ENCODE measurements at regions not wholly inside any gene's neighbourhood (a gene's known extent, or its start where the extent isn't known, plus 50 kb on each side); places are given as distances from the start of the nearest gene placed in this dataset.
"Not testable (repeated sequence)": the region's sequence is repeated elsewhere in the genome, so short reads cannot be mapped to it uniquely, and the experiment has no call there.

GRCh38 chr22:49704345-49705215 lies 123.1 kb downstream of the BRD1 start:
- H3K27me3 ChIP-seq (ENCODE audit: insufficient read depth, low read length), result peaks cover 12% of the 10 kb centered on the region
- H3K9me3 ChIP-seq (ENCODE audit: low read length), result peaks cover 9% of the 10 kb centered on the region
- no peak overlapping the region for H2AFZ ChIP-seq (ENCODE audit: low read depth, low read length)
- H3K36me3 ChIP-seq (ENCODE audit: insufficient read depth, low read length), result no peaks in the 10 kb centered on the region
- no peak overlapping the region for H3K4me3 ChIP-seq (ENCODE audit: low read length)
- no peaks in the 10 kb centered on the region for H3K4me1 ChIP-seq (ENCODE audit: insufficient read depth, low read length)

GRCh38 chr22:49703990-49704344 lies 123.7 kb downstream of the BRD1 start:
- Histone ChIP-seq H3K4me1 (ENCODE audit: insufficient read depth, low read length) (no peaks in the 10 kb centered on the region), H3K36me3 (ENCODE audit: insufficient read depth, low read length) (no peaks in the 10 kb centered on the region), H3K9me3 (ENCODE audit: low read length) (peaks cover 9% of the 10 kb centered on the region), H2AFZ (ENCODE audit: low read depth, low read length) (no peak overlapping the region), H3K4me3 (ENCODE audit: low read length) (no peak overlapping the region), H3K27me3 (ENCODE audit: insufficient read depth, low read length) (peaks cover 12% of the 10 kb centered on the region)

GRCh38 chr22:49703505-49703904 lies 124.2 kb downstream of the BRD1 start:
- H3K4me3 ChIP-seq (ENCODE audit: low read length), result no peak overlapping the region
- peaks cover 12% of the 10 kb centered on the region for H3K27me3 ChIP-seq (ENCODE audit: insufficient read depth, low read length)
- no peaks in the 10 kb centered on the region for H3K4me1 ChIP-seq (ENCODE audit: insufficient read depth, low read length)
- peaks cover 9% of the 10 kb centered on the region for H3K9me3 ChIP-seq (ENCODE audit: low read length)
- H3K36me3 ChIP-seq (ENCODE audit: insufficient read depth, low read length), result no peaks in the 10 kb centered on the region
- no peak overlapping the region for H2AFZ ChIP-seq (ENCODE audit: low read depth, low read length)

GRCh38 chr22:49702068-49702397 lies 125.6 kb downstream of the BRD1 start:
- H3K27me3 ChIP-seq (ENCODE audit: insufficient read depth, low read length), result peaks cover 12% of the 10 kb centered on the region

GRCh38 chr22:49701380-49702067 lies 126.1 kb downstream of the BRD1 start:
- Histone ChIP-seq H3K36me3 (ENCODE audit: insufficient read depth, low read length) (no peaks in the 10 kb centered on the region), H2AFZ (ENCODE audit: low read depth, low read length) (no peak overlapping the region), H3K4me1 (ENCODE audit: insufficient read depth, low read length) (no peaks in the 10 kb centered on the region), H3K9me3 (ENCODE audit: low read length) (peaks cover 9% of the 10 kb centered on the region), H3K27me3 (ENCODE audit: insufficient read depth, low read length) (peaks cover 12% of the 10 kb centered on the region), H3K4me3 (ENCODE audit: low read length) (no peak overlapping the region)

More at GRCh38 chr22:49702068-49702397, 125.6 kb downstream of the BRD1 start:
- H3K36me3 ChIP-seq (ENCODE audit: insufficient read depth, low read length), result no peaks in the 10 kb centered on the region
- H2AFZ ChIP-seq (ENCODE audit: low read depth, low read length), result no peak overlapping the region
- H3K4me3 ChIP-seq (ENCODE audit: low read length), result no peak overlapping the region
- no peaks in the 10 kb centered on the region for H3K4me1 ChIP-seq (ENCODE audit: insufficient read depth, low read length)
- peaks cover 9% of the 10 kb centered on the region for H3K9me3 ChIP-seq (ENCODE audit: low read length)

GRCh38 chr22:49699928-49700498 lies 127.7 kb downstream of the BRD1 start:
- no peak overlapping the region for H3K4me3 ChIP-seq (ENCODE audit: low read length)
- no peaks in the 10 kb centered on the region for H3K4me1 ChIP-seq (ENCODE audit: insufficient read depth, low read length)
- no peak overlapping the region for H2AFZ ChIP-seq (ENCODE audit: low read depth, low read length)
- H3K9me3 ChIP-seq (ENCODE audit: low read length), result peaks cover 9% of the 10 kb centered on the region
- no peaks in the 10 kb centered on the region for H3K36me3 ChIP-seq (ENCODE audit: insufficient read depth, low read length)
- H3K27me3 ChIP-seq (ENCODE audit: insufficient read depth, low read length), result peaks cover 7% of the 10 kb centered on the region

GRCh38 chr22:49699476-49699875 lies 128.2 kb downstream of the BRD1 start:
- Histone ChIP-seq H2AFZ (ENCODE audit: low read depth, low read length) (no peak overlapping the region), H3K36me3 (ENCODE audit: insufficient read depth, low read length) (no peaks in the 10 kb centered on the region), H3K9me3 (ENCODE audit: low read length) (peaks cover 9% of the 10 kb centered on the region), H3K4me3 (ENCODE audit: low read length) (no peak overlapping the region), H3K27me3 (ENCODE audit: insufficient read depth, low read length) (peaks cover 7% of the 10 kb centered on the region), H3K4me1 (ENCODE audit: insufficient read depth, low read length) (no peaks in the 10 kb centered on the region)

- not testable (repeated sequence) for H3K36me3 ChIP-seq (ENCODE audit: insufficient read depth, low read length); H3K27me3 ChIP-seq (ENCODE audit: insufficient read depth, low read length); H2AFZ ChIP-seq (ENCODE audit: low read depth, low read length); H3K4me3 ChIP-seq (ENCODE audit: low read length); H3K9me3 ChIP-seq (ENCODE audit: low read length); H3K4me1 ChIP-seq (ENCODE audit: insufficient read depth, low read length)
Observed at GRCh38 chr22:49698616-49699015, 129.1 kb downstream of the BRD1 start.

GRCh38 chr22:49697047-49697446 lies 130.6 kb downstream of the BRD1 start:
- Histone ChIP-seq H3K36me3 (ENCODE audit: insufficient read depth, low read length) (no peaks in the 10 kb centered on the region), H2AFZ (ENCODE audit: low read depth, low read length) (no peak overlapping the region), H3K4me3 (ENCODE audit: low read length) (no peak overlapping the region), H3K27me3 (ENCODE audit: insufficient read depth, low read length) (no peaks in the 10 kb centered on the region), H3K4me1 (ENCODE audit: insufficient read depth, low read length) (no peaks in the 10 kb centered on the region), H3K9me3 (ENCODE audit: low read length) (peaks cover 8% of the 10 kb centered on the region)

GRCh38 chr22:49694462-49695260 lies 133.0 kb downstream of the BRD1 start:
- Histone ChIP-seq H3K36me3 (ENCODE audit: insufficient read depth, low read length) (no peaks in the 10 kb centered on the region), H3K4me3 (ENCODE audit: low read length) (no peak overlapping the region), H2AFZ (ENCODE audit: low read depth, low read length) (no peak overlapping the region), H3K9me3 (ENCODE audit: low read length) (peaks cover 4% of the 10 kb centered on the region), H3K4me1 (ENCODE audit: insufficient read depth, low read length) (no peaks in the 10 kb centered on the region), H3K27me3 (ENCODE audit: insufficient read depth, low read length) (peaks cover under 1% of the 10 kb centered on the region)

- Histone ChIP-seq H3K4me3 (ENCODE audit: low read length) (no peak overlapping the region), H3K9me3 (ENCODE audit: low read length) (peaks cover 4% of the 10 kb centered on the region)
Observed at GRCh38 chr22:49693848-49694247, 133.8 kb downstream of the BRD1 start.

GRCh38 chr22:49693416-49693815 lies 134.3 kb downstream of the BRD1 start:
- no peaks in the 10 kb centered on the region for H3K4me1 ChIP-seq (ENCODE audit: insufficient read depth, low read length)
- peaks cover 4% of the 10 kb centered on the region for H3K9me3 ChIP-seq (ENCODE audit: low read length)
- H3K27me3 ChIP-seq (ENCODE audit: insufficient read depth, low read length), result peaks cover 11% of the 10 kb centered on the region

More at GRCh38 chr22:49693848-49694247, 133.8 kb downstream of the BRD1 start:
- H3K27me3 ChIP-seq (ENCODE audit: insufficient read depth, low read length), result peaks cover 8% of the 10 kb centered on the region
- H3K36me3 ChIP-seq (ENCODE audit: insufficient read depth, low read length), result no peaks in the 10 kb centered on the region
- no peak overlapping the region for H2AFZ ChIP-seq (ENCODE audit: low read depth, low read length)
- no peaks in the 10 kb centered on the region for H3K4me1 ChIP-seq (ENCODE audit: insufficient read depth, low read length)

More at GRCh38 chr22:49693416-49693815, 134.3 kb downstream of the BRD1 start:
- no peak overlapping the region for H3K4me3 ChIP-seq (ENCODE audit: low read length)
- no peak overlapping the region for H2AFZ ChIP-seq (ENCODE audit: low read depth, low read length)
- no peaks in the 10 kb centered on the region for H3K36me3 ChIP-seq (ENCODE audit: insufficient read depth, low read length)

All from neuron (in vitro differentiated cells).